AG04449 (cell line): ENCODE measurements at regions not wholly inside any gene's neighbourhood (a gene's known extent, or its start where the extent isn't known, plus 50 kb on each side); places are given as distances from the start of the nearest gene placed in this dataset.
"Not testable (repeated sequence)": the region's sequence is repeated elsewhere in the genome, so short reads cannot be mapped to it uniquely, and the experiment has no call there.

Source experiments
- CTCF ChIA-PET: fragments of 350-600 bp; formaldehyde crosslinking; extraction: SDS; loops from one replicate; lab custom pipeline; 2021; ENCODE audit warnings: antibody characterized with exemption; lab: Yijun Ruan, JAX
- POLR2A ChIA-PET: fragments of 400-600, 350-600 bp; formaldehyde crosslinking; extraction: SDS; loops from one replicate; lab custom pipeline; 2020; ENCODE audit warnings: antibody characterized with exemption, inconsistent platforms; lab: Yijun Ruan, JAX
- DNase-seq: peaks from one replicate; pipeline ENCODE4 v3.0.0-alpha.2; 2010; ENCODE audit warnings: low read depth, low spot score
- H3K4me3 ChIP-seq: 2 replicates; pipeline ENCODE4 v1.5.1; 2011; ENCODE audit warnings: low read depth, mild to moderate bottlenecking, control low read depth, low read length
- TF ChIP-seq, protein P1 (sequence below): IDR thresholded peaks from one replicate; pipeline ENCODE4 v1.5.1; 2011; ENCODE audit warnings: mild to moderate bottlenecking, moderate library complexity, low read length, control low read depth, inconsistent platforms; ENCODE audit not compliant: insufficient read depth; ENCODE audit errors: missing control alignments

DNA sequence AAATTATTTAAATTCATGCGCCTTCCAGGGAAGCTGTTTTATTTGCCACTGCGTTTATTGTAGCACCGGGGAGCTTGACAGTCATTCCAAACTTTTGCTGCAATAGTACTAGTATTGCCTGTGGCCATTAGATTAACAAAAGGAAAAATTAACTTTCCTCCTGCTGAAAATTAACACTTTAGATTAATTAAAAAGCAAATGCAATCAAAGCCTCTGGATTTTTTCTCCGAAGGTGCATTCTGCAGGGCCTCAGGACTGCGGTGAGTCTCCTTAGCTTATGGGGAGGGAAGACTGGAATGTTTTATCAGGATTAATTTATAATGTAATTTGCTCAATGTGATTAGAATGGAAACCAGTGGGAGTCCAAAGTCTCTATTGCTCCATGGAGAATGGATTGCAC, 456.4 kb upstream of the CFAP20DC start:
- DNase-seq: no peak
- CTCF ChIA-PET: interaction anchor here (0.6 kb wide), 1 partner anchor 1065 kb away, joined by 4 read pairs; no protein-coding TSS in a partner anchor
- H3K4me3 ChIP-seq: no peak overlapping the region
- TF ChIP-seq, protein P1, sequence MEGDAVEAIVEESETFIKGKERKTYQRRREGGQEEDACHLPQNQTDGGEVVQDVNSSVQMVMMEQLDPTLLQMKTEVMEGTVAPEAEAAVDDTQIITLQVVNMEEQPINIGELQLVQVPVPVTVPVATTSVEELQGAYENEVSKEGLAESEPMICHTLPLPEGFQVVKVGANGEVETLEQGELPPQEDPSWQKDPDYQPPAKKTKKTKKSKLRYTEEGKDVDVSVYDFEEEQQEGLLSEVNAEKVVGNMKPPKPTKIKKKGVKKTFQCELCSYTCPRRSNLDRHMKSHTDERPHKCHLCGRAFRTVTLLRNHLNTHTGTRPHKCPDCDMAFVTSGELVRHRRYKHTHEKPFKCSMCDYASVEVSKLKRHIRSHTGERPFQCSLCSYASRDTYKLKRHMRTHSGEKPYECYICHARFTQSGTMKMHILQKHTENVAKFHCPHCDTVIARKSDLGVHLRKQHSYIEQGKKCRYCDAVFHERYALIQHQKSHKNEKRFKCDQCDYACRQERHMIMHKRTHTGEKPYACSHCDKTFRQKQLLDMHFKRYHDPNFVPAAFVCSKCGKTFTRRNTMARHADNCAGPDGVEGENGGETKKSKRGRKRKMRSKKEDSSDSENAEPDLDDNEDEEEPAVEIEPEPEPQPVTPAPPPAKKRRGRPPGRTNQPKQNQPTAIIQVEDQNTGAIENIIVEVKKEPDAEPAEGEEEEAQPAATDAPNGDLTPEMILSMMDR: no peak
- POLR2A ChIA-PET: no interaction called here

DNA sequence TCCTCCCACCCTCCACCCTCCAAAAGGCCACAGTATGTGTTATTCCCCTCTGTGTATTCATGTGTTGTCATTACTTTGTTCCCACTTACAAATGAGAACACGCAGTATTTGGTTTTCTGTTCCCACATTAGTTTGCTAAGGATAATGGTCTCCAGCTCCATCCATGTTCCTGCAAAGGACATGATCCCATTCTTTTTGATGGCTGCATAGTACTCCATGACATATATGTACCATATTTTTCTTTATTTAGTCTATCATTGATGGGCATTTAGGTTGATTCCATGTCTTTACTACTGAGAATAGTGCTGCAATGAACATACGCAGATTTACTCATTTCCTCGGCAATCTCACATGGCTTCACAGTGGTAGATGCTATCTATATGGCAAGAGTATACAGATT, 453.6 kb upstream of the CFAP20DC start:
- ChIA-PET POLR2A (no interaction called here), CTCF (interaction anchor here (0.9 kb wide), 1 partner anchor 16 kb away, joined by 4 read pairs; no protein-coding TSS in a partner anchor)
- TF ChIP-seq, protein P1: no peak
- H3K4me3 ChIP-seq: no peak overlapping the region
- no peak for DNase-seq

- CTCF ChIA-PET: interaction anchor here (0.9 to 1.4 kb wide), 3 partner anchors 17 to 75 kb away, joined by 3 to 4 read pairs (median 3); no protein-coding TSS in a partner anchor
- POLR2A ChIA-PET: interaction anchor here (0.7 kb wide), 1 partner anchor 772 kb away, joined by 3 read pairs; no protein-coding TSS in a partner anchor
- H3K4me3 ChIP-seq: no peak overlapping the region
- TF ChIP-seq, protein P1: no peak
- peak; percentile 47 for DNase-seq
Measured at GRCh38 chr3:59502806-59503205, 453.0 kb upstream of the CFAP20DC start.

DNA sequence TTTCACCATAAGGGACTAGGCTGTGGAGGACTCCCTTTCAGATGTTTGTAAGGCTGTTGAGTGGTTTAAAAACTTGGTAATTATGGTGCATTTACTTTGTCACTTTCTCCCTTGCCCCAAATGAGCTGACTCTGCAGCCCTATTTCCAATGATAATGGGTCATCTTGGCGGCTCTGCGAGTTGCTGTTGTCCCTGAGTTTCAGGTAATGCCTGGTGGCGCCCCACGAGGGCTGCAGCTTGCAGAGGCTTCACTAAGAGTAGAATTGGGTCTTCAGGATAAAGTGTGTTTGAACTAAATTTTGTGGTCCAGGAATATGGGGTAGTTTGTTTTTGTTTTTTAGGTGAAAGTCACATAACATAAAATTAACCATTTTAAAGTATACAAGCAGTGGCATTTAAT, 450.1 kb upstream of the CFAP20DC start:
- TF ChIP-seq, protein P1: no peak
- no peak for DNase-seq
- CTCF ChIA-PET: no interaction called here
- POLR2A ChIA-PET: no interaction called here
- no peak overlapping the region for H3K4me3 ChIP-seq

- H3K4me3 ChIP-seq: no peak overlapping the region
- ChIA-PET POLR2A (no interaction called here), CTCF (no interaction called here)
- no peak for DNase-seq
- TF ChIP-seq, protein P1: no peak
Measured at GRCh38 chr3:59499000-59499399, 449.2 kb upstream of the CFAP20DC start.

DNA sequence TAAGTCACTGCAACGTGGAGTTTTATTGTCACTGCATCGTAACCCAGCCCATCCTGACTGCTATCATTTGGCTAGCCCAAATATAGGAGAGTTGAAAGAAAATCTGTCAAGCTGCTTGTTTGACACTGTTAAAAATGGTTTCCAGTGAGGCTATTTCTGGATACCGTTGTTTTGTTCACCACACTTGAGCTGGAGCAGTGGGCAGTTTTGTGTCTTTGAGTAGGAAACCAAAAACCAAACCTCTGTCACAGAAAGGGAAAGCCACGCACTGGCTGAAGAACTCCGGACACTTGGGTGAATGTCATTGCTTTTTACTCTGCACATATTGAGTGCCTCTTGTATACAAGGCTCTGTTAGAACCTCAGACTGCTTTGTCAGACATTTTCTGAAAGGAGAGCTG, 446.4 kb upstream of the CFAP20DC start:
- POLR2A ChIA-PET: no interaction called here
- CTCF ChIA-PET: interaction anchor here (1.0 kb wide), 1 partner anchor 8 kb away, joined by 3 read pairs; no protein-coding TSS in a partner anchor
- DNase-seq: no peak
- TF ChIP-seq, protein P1: no peak
- H3K4me3 ChIP-seq: no peak overlapping the region

DNA sequence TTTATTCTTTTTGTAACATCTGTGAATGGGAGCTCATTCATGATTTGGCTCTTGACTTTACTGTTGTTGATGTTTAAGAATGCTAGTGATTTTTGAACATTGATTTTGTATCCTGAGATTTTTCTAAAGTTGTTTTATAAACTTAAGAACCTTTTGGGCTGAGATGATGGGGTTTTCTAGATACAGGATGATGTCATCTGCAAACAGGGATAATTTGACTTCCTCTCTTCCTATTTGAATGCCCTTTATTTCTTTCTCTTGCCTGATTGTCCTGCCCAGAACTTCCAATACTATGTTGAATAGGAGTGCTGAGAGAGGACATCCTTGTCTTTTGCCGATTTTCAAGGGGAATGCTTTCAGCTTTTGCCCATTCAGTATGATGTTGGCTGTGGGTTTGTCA, 445.1 kb upstream of the CFAP20DC start:
- POLR2A ChIA-PET, DNase-seq, CTCF ChIA-PET: not testable (repeated sequence)

More for the DNA sequence above, 445.1 kb upstream of the CFAP20DC start:
- not testable (repeated sequence) for H3K4me3 ChIP-seq
